ENCODE measurements at regions not wholly inside any gene's neighbourhood (a gene's known extent, or its start where the extent isn't known, plus 50 kb on each side); places are given as distances from the start of the nearest gene placed in this dataset.

DNA sequence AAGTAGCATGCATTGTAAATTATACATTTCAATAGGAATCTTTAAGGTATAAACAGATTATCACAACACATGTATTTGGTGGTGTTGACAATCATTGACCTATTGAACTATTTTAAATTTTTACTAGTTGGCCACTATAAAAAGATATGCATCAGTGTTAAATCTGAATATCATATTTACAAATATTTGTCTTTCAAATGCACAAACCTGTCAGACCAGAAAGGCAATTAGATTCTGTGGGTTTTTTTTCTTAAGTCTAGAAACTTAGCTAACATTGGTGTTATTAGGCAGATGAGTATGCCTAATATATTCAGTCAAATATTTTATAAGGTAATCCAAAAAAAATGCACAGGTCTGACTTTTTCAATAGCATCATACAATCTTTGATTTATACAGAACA lies 241.4 kb upstream of the DGKB start:
- Histone ChIP-seq H4K20me1 (ENCODE audit: low read length) (no peaks in the 10 kb centered on the region), H3F3A (ENCODE audit: low read length, unreplicated experiment) (no peaks in the 10 kb centered on the region), H3K9me3 (ENCODE audit: low read length) (no peaks in the 10 kb centered on the region), H3K4me3 (ENCODE audit: low read length) (no peak overlapping the region), H3K27me3 (ENCODE audit: low read length) (no peaks in the 10 kb centered on the region), H3K27ac (ENCODE audit: low read length) (no peak overlapping the region), H3K36me3 (ENCODE audit: low read depth, low read length) (no peaks in the 10 kb centered on the region), H2AFZ (ENCODE audit: low read length) (no peak overlapping the region), H3K4me1 (ENCODE audit: insufficient read depth, low read length) (no peaks in the 10 kb centered on the region), H3K79me2 (ENCODE audit: low read length) (no peaks in the 10 kb centered on the region), H3K9me2 (replicated peaks; ENCODE audit: low read length) (no peaks in the 10 kb centered on the region), H3K4me2 (ENCODE audit: low read length) (no peak overlapping the region), H3K9ac (ENCODE audit: low read length) (no peak overlapping the region)
- CTCF ChIA-PET: no interaction called here
- ATAC-seq: no peak
- peak; percentile 21 for DNase-seq
- TF ChIP-seq EZH2phosphoT487 (IDR thresholded peaks at IDR 0.05; ENCODE audit: borderline replicate concordance, low read length) (no peak), EZH2 (IDR thresholded peaks at IDR 0.05; ENCODE audit: low read length, unreplicated experiment) (no peak)
- TF ChIP-seq, protein P1, sequence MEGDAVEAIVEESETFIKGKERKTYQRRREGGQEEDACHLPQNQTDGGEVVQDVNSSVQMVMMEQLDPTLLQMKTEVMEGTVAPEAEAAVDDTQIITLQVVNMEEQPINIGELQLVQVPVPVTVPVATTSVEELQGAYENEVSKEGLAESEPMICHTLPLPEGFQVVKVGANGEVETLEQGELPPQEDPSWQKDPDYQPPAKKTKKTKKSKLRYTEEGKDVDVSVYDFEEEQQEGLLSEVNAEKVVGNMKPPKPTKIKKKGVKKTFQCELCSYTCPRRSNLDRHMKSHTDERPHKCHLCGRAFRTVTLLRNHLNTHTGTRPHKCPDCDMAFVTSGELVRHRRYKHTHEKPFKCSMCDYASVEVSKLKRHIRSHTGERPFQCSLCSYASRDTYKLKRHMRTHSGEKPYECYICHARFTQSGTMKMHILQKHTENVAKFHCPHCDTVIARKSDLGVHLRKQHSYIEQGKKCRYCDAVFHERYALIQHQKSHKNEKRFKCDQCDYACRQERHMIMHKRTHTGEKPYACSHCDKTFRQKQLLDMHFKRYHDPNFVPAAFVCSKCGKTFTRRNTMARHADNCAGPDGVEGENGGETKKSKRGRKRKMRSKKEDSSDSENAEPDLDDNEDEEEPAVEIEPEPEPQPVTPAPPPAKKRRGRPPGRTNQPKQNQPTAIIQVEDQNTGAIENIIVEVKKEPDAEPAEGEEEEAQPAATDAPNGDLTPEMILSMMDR (conservative IDR thresholded peaks at IDR 0.05; ENCODE audit: low read depth, low read length): no peak
- POLR2A ChIA-PET (ENCODE audit: unreplicated experiment): no interaction called here
- no TSS peak for BruUV-seq (replicated peaks)
- intact Hi-C loops (cut with micrococcal nuclease): no loop called here

DNA sequence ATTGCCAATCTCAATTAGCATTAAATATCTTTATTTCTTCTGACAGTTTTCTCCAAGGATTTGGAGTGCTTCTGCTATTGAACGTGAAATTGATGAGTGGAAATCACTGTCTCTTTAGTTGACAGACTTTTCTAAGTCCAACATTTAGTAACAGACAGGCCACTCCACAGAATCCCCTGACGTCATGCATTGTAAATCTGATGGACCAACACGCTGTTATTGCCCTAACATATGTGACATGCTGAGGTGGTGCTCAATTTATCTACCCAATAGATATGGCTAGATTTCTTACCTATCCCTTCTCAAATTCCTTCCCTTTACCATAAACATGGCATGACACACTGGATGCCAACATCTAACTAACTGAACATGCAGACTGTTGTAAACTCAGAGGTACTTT lies 240.6 kb upstream of the DGKB start:
- no TSS peak for BruUV-seq (replicated peaks)
- ATAC-seq (no peak), DNase-seq (no peak)
- H3K36me3 ChIP-seq (ENCODE audit: low read depth, low read length): no peaks in the 10 kb centered on the region
- H3K4me1 ChIP-seq (ENCODE audit: insufficient read depth, low read length): no peaks in the 10 kb centered on the region
- no peaks in the 10 kb centered on the region for H3K27me3 ChIP-seq (ENCODE audit: low read length)
- no peak overlapping the region for H3K4me2 ChIP-seq (ENCODE audit: low read length)
- H3K9me2 ChIP-seq (replicated peaks; ENCODE audit: low read length): no peaks in the 10 kb centered on the region
- H3K79me2 ChIP-seq (ENCODE audit: low read length): no peaks in the 10 kb centered on the region
- H3K9me3 ChIP-seq (ENCODE audit: low read length): no peaks in the 10 kb centered on the region
- H3K4me3 ChIP-seq (ENCODE audit: low read length): no peak overlapping the region
- CTCF ChIA-PET: no interaction called here
- no peak overlapping the region for H3K9ac ChIP-seq (ENCODE audit: low read length)
- no peaks in the 10 kb centered on the region for H3F3A ChIP-seq (ENCODE audit: low read length, unreplicated experiment)
- no peak for TF ChIP-seq EZH2phosphoT487 (IDR thresholded peaks at IDR 0.05; ENCODE audit: borderline replicate concordance, low read length)
- no peak for TF ChIP-seq EZH2 (IDR thresholded peaks at IDR 0.05; ENCODE audit: low read length, unreplicated experiment)
- TF ChIP-seq, protein P1 (conservative IDR thresholded peaks at IDR 0.05; ENCODE audit: low read depth, low read length): no peak
- intact Hi-C loops (cut with micrococcal nuclease): no loop called here
- H3K27ac ChIP-seq (ENCODE audit: low read length): no peak overlapping the region
- no peaks in the 10 kb centered on the region for H4K20me1 ChIP-seq (ENCODE audit: low read length)
- POLR2A ChIA-PET (ENCODE audit: unreplicated experiment): no interaction called here
- H2AFZ ChIP-seq (ENCODE audit: low read length): no peak overlapping the region

DNA sequence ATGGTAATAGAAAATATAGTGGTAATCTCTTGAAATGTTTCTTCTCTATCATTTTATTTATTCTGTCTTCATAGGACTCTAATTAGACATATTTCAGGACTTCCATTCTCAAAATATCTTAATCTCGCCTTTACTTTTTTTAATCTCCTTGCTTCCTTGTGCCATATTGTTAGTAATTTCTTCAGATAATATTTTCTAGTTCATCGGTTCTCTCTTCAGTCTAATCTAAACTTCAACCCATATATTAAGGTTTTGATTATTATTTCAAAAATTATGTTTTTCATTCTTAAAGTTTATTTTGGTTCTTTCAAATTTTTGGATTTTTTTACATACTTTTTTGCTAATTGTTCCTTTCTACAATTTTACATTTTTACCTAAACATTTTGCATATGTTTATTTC lies 237.9 kb upstream of the DGKB start:
- H3K79me2 ChIP-seq (ENCODE audit: low read length): no peaks in the 10 kb centered on the region
- intact Hi-C loops (cut with micrococcal nuclease): no loop called here
- H3F3A ChIP-seq (ENCODE audit: low read length, unreplicated experiment): no peaks in the 10 kb centered on the region
- H3K27ac ChIP-seq (ENCODE audit: low read length): no peak overlapping the region
- no peaks in the 10 kb centered on the region for H4K20me1 ChIP-seq (ENCODE audit: low read length)
- no peaks in the 10 kb centered on the region for H3K9me2 ChIP-seq (replicated peaks; ENCODE audit: low read length)
- POLR2A ChIA-PET (ENCODE audit: unreplicated experiment): no interaction called here
- no peak overlapping the region for H2AFZ ChIP-seq (ENCODE audit: low read length)
- H3K36me3 ChIP-seq (ENCODE audit: low read depth, low read length): no peaks in the 10 kb centered on the region
- CTCF ChIA-PET: no interaction called here
- BruUV-seq (replicated peaks): no TSS peak
- no peak overlapping the region for H3K9ac ChIP-seq (ENCODE audit: low read length)
- H3K27me3 ChIP-seq (ENCODE audit: low read length): no peaks in the 10 kb centered on the region
- no peaks in the 10 kb centered on the region for H3K4me1 ChIP-seq (ENCODE audit: insufficient read depth, low read length)
- no peak for TF ChIP-seq EZH2phosphoT487 (IDR thresholded peaks at IDR 0.05; ENCODE audit: borderline replicate concordance, low read length)
- no peak for TF ChIP-seq EZH2 (IDR thresholded peaks at IDR 0.05; ENCODE audit: low read length, unreplicated experiment)
- TF ChIP-seq, protein P1 (conservative IDR thresholded peaks at IDR 0.05; ENCODE audit: low read depth, low read length): no peak
- no peaks in the 10 kb centered on the region for H3K9me3 ChIP-seq (ENCODE audit: low read length)
- ATAC-seq: no peak
- no peak for DNase-seq
- H3K4me3 ChIP-seq (ENCODE audit: low read length): no peak overlapping the region
- H3K4me2 ChIP-seq (ENCODE audit: low read length): no peak overlapping the region
